C4-2B (cell line): ENCODE measurements at regions not wholly inside any gene's neighbourhood (a gene's known extent, or its start where the extent isn't known, plus 50 kb on each side); places are given as distances from the start of the nearest gene placed in this dataset.

Experiments used
- CTCF ChIP-seq: fragments of 450-650 bp; conservative IDR thresholded peaks from 2 replicates; pipeline ENCODE4 v1.5.1; 2017; ENCODE audit warnings: mild to moderate bottlenecking
- ZFX ChIP-seq: fragments of 450-650 bp; IDR thresholded peaks from 2 replicates; pipeline ENCODE4 v1.6.1; 2017

- TF ChIP-seq CTCF (no peak), ZFX (no peak)
These were observed 463.3 kb upstream of the FOXG1 start for GRCh38 chr14:28303248-28303647.
